HepG2 (cell line): ENCODE measurements at regions not wholly inside any gene's neighbourhood (a gene's known extent, or its start where the extent isn't known, plus 50 kb on each side); places are given as distances from the start of the nearest gene placed in this dataset.

Source experiments
- ATAC-seq: fragments of 200-7000 bp; cut with Tn5 transposase; 3 replicates; pipeline ENCODE4 v1.9.1; 2020; ENCODE audit warnings: mild to moderate bottlenecking, moderate library complexity
- BruUV-seq: library from RNA; stranded (reverse); fragments of 400-500 nt; replicated peaks from 2 replicates; lab custom pipeline; 2021; lab: Mats Ljungman, UMichigan
- CTCF ChIA-PET: fragments of 300-600 bp; formaldehyde crosslinking; extraction: SDS; loops from one replicate; lab custom pipeline; 2021; ENCODE audit warnings: low total read pairs, inconsistent platforms, low intra/inter-chr PET ratio; lab: Yijun Ruan, JAX
- POLR2A ChIA-PET: fragments of 350-600 bp; sonication (Branson Sonifier 250); formaldehyde crosslinking; loops from one replicate; lab custom pipeline; 2020; ENCODE audit warnings: antibody characterized with exemption, inconsistent platforms; lab: Yijun Ruan, JAX
- DNase-seq: peaks from one replicate; pipeline ENCODE4 v3.0.0-alpha.2; 2015; ENCODE audit warnings: low spot score
- FAIRE-seq: peaks from 3 replicates; lab custom pipeline; 2011; peaks lifted over from hg19 to GRCh38; lab: Jason Lieb, UNC
- H2AFZ ChIP-seq: one replicate; pipeline ENCODE4 v1.6.1; 2011; ENCODE audit warnings: low read length, inconsistent platforms
- H3K27ac ChIP-seq: fragments of 300-600 bp; 3 replicates; pipeline ENCODE4 v1.8.0; 2011; ENCODE audit warnings: mixed run types, mild to moderate bottlenecking, mixed read lengths, low read length, inconsistent platforms; ENCODE audit not compliant: insufficient read depth; ENCODE audit errors: extremely low read length
- H3K27me3 ChIP-seq, 2 experiments: fragments of 200-600 bp in 1 of 2; 2 replicates in 1 of 2; 3 replicates in 1 of 2; pipeline versions ENCODE4 v1.6.0 to v1.8.0; 2011; ENCODE audit warnings: low read length in 2 of 2, mild to moderate bottlenecking in 2 of 2, moderate library complexity in 2 of 2, inconsistent platforms in 1 of 2; ENCODE audit not compliant: insufficient read depth in 2 of 2, control insufficient read depth in 1 of 2
- H3K36me3 ChIP-seq, 2 experiments: fragments of 200-600 bp in 1 of 2; replicated peaks in 1 of 2; 2 replicates in 1 of 2; 3 replicates in 1 of 2; pipeline versions ENCODE4 v1.5.1 to v1.8.0; 2011; ENCODE audit warnings: low read length in 2 of 2, inconsistent platforms in 1 of 2; ENCODE audit not compliant: insufficient read depth in 2 of 2, control insufficient read depth in 1 of 2
- H3K4me1 ChIP-seq: 2 replicates; pipeline ENCODE4 v1.5.1; 2012; ENCODE audit warnings: low read length, inconsistent platforms; ENCODE audit not compliant: insufficient read depth
- H3K4me2 ChIP-seq: 2 replicates; pipeline ENCODE4 v1.6.0; 2011; ENCODE audit warnings: low read depth, low read length, inconsistent platforms
- H3K4me3 ChIP-seq, 3 experiments: fragments of 200-600 bp in 1 of 3; sonication (generic), shearing (Covaris generic) in 1 of 3; replicated peaks in 1 of 3; 2 replicates each; pipeline ENCODE4 v1.5.1; 2011 to 2016; ENCODE audit warnings: low read length in 3 of 3, inconsistent platforms in 2 of 3, low read depth in 2 of 3, mild to moderate bottlenecking in 2 of 3, control low read depth in 1 of 3, mixed read lengths in 1 of 3; ENCODE audit not compliant: insufficient read depth in 1 of 3
- H3K79me2 ChIP-seq: one replicate; pipeline ENCODE4 v1.6.1; 2011; ENCODE audit warnings: low read length, inconsistent platforms; ENCODE audit not compliant: insufficient read depth
- H3K9ac ChIP-seq: 2 replicates; pipeline ENCODE4 v1.6.0; 2011; ENCODE audit warnings: mild to moderate bottlenecking, low read depth, low read length, inconsistent platforms; ENCODE audit not compliant: insufficient read depth
- H3K9me3 ChIP-seq: 2 replicates; pipeline ENCODE4 v1.5.1; 2012; ENCODE audit warnings: mild to moderate bottlenecking, low read length
- H4K20me1 ChIP-seq: 2 replicates; pipeline ENCODE4 v1.6.0; 2011; ENCODE audit warnings: inconsistent platforms, mild to moderate bottlenecking, low read length, moderate library complexity; ENCODE audit not compliant: insufficient read depth
- GABPB1 ChIP-seq: IDR thresholded peaks from 2 replicates; pipeline ENCODE4 v1.6.1; 2016; ENCODE audit warnings: mild to moderate bottlenecking, missing genetic modification reagents, moderate library complexity, missing compliant biosample characterization
- GZF1 ChIP-seq: sonication (generic); formaldehyde crosslinking; IDR thresholded peaks from 2 replicates; pipeline ENCODE4 v1.5.1; 2020; ENCODE audit warnings: mild to moderate bottlenecking, missing genetic modification reagents
- KDM1A ChIP-seq: IDR thresholded peaks from 2 replicates; pipeline ENCODE4 v1.6.1; 2016; ENCODE audit warnings: missing compliant biosample characterization
- MTA3 ChIP-seq: sonication (generic); formaldehyde crosslinking; IDR thresholded peaks from 2 replicates; pipeline ENCODE4 v1.4.0; 2020; ENCODE audit warnings: missing genetic modification reagents
- NR0B2 ChIP-seq: sonication (generic); formaldehyde crosslinking; IDR thresholded peaks from 2 replicates; pipeline ENCODE4 v1.4.0; 2020; ENCODE audit warnings: mild to moderate bottlenecking, missing genetic modification reagents
- ONECUT2 ChIP-seq: sonication (generic); formaldehyde crosslinking; IDR thresholded peaks from 2 replicates; pipeline ENCODE4 v1.4.0; 2020; ENCODE audit warnings: missing genetic modification reagents
- PHF5A ChIP-seq: IDR thresholded peaks from one replicate; pipeline ENCODE4 v1.6.1; 2018; ENCODE audit warnings: low read depth, missing genetic modification reagents; ENCODE audit not compliant: unreplicated experiment
- SIX4 ChIP-seq: sonication (generic); formaldehyde crosslinking; IDR thresholded peaks from 2 replicates; pipeline ENCODE4 v1.4.0; 2020; ENCODE audit warnings: missing genetic modification reagents
- SYNCRIP ChIP-seq: fragments of 200-400 bp; formaldehyde crosslinking; IDR thresholded peaks from 2 replicates; pipeline ENCODE4 v1.6.1; 2018; ENCODE audit warnings: mild to moderate bottlenecking, low read depth, low read length; ENCODE audit not compliant: insufficient read depth
- THAP8 ChIP-seq: sonication (generic); formaldehyde crosslinking; IDR thresholded peaks from 2 replicates; pipeline ENCODE4 v1.5.1; 2020; ENCODE audit warnings: missing genetic modification reagents, mild to moderate bottlenecking, borderline replicate concordance
- ZBTB7A ChIP-seq: sonication (generic); formaldehyde crosslinking; IDR thresholded peaks from 2 replicates; pipeline ENCODE4 v1.8.0; 2022; ENCODE audit warnings: mild to moderate bottlenecking, missing genetic modification reagents
- ZFP36L1 ChIP-seq: sonication (generic); formaldehyde crosslinking; IDR thresholded peaks from 2 replicates; pipeline ENCODE4 v1.8.0; 2022; ENCODE audit warnings: mild to moderate bottlenecking, missing genetic modification reagents, moderate library complexity
- ZNF414 ChIP-seq: sonication (generic); formaldehyde crosslinking; IDR thresholded peaks from 2 replicates; pipeline ENCODE4 v1.5.0; 2020; ENCODE audit warnings: missing genetic modification reagents
- ZNF761 ChIP-seq: sonication (generic); formaldehyde crosslinking; conservative IDR thresholded peaks from 2 replicates; pipeline ENCODE4 v1.4.0; 2020; ENCODE audit warnings: mild to moderate bottlenecking, missing genetic modification reagents
- ZNF780A ChIP-seq: sonication (generic); formaldehyde crosslinking; IDR thresholded peaks from 2 replicates; pipeline ENCODE4 v1.8.0; 2022; ENCODE audit warnings: mild to moderate bottlenecking, missing genetic modification reagents, moderate library complexity
- WGBS: methylation state at CpG from one replicate; pipeline ENCODE4 v1.1.6; 2017; ENCODE audit warnings: low lambda C conversion rate; 5-methylcytosine and 5-hydroxymethylcytosine counted together
- in situ Hi-C: cut with HindIII; loops from 2 replicates; pipeline ENCODE4 v1.10.0; 2017; ENCODE audit warnings: low pct_unique_long_range_greater_than_20kb; ENCODE audit not compliant: extremely low pct_ligation_motif_present
- intact Hi-C: fragments of 100-400 bp; cut with micrococcal nuclease; formaldehyde crosslinking; loops from one replicate; pipeline ENCODE4 v1.10.0; 2022; ENCODE audit not compliant: unreplicated experiment

DNA sequence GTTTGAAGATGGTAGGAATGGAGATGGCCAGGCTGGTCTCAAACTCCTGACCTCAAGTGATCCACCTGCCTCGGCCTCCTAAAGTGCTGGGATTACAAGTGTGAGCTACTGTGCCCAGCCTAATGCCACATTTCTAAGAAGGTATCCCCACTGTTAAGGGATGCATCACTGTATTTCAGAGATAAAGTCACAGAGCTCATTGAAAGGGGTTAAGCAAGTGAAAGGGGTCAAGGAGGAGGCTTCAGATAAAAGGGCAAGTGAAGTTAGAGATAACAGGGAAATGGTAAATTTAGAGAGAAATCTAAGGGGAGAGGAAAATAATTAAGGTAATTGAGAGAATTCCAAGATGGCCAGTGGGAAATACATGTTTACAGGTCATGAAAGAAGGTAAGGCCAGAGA lies 93.0 kb upstream of the SP4 start:
- no peaks in the 10 kb centered on the region for H3K4me1 ChIP-seq
- FAIRE-seq: no peak
- no peak for TF ChIP-seq PHF5A (CRISPR knock-in tag)
- TF ChIP-seq ONECUT2 (CRISPR knock-in tag): no peak
- no peaks in the 10 kb centered on the region for H3K9me3 ChIP-seq
- no peak overlapping the region for H3K4me3 ChIP-seq
- H4K20me1 ChIP-seq: no peaks in the 10 kb centered on the region
- H2AFZ ChIP-seq: no peak overlapping the region
- ATAC-seq: no peak
- no peak for DNase-seq
- H3K27ac ChIP-seq: no peak overlapping the region
- H3K27me3 ChIP-seq: no peaks in the 10 kb centered on the region
- no peak overlapping the region for H3K4me2 ChIP-seq
- POLR2A ChIA-PET: no interaction called here
- no TSS peak for BruUV-seq
- CTCF ChIA-PET: no interaction called here
- intact Hi-C loops: no loop called here
- H3K79me2 ChIP-seq: no peaks in the 10 kb centered on the region
- no peaks in the 10 kb centered on the region for H3K36me3 ChIP-seq
- WGBS: 0% methylated on average over 1 of the region's 1 CpG
- H3K9ac ChIP-seq: no peak overlapping the region
- in situ Hi-C loops: no loop called here

DNA sequence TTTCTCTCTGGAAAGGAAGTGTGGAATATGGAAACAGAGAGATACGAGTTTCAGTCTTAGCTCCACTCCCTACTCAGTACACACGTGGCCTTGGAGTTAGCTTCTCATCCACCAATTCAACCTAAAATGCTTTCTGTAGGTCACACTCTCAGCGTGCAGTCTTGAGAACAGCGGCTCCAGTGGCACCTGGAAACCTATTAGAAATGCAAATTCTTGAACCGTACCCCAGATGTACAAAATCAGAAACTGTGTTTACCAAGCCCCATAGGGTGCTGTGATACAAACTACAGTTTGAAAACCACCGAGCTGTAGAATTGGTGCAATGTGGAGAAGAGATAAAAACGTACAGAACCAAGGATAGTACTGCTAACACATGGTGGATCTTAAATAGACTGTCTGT lies 91.1 kb upstream of the SP4 start:
- no TSS peak for BruUV-seq
- WGBS: 7% methylated on average over 7 of the region's 7 CpGs
- no peak for FAIRE-seq

More for the DNA sequence above, 91.1 kb upstream of the SP4 start:
- Histone ChIP-seq H3K9ac (no peak overlapping the region), H3K4me1 (no peaks in the 10 kb centered on the region), H2AFZ (no peak overlapping the region), H3K27ac (no peak overlapping the region), H3K4me2 (no peak overlapping the region), H3K9me3 (no peaks in the 10 kb centered on the region), H3K79me2 (no peaks in the 10 kb centered on the region), H4K20me1 (no peaks in the 10 kb centered on the region), H3K36me3 (no peaks in the 10 kb centered on the region), H3K27me3 (no peaks in the 10 kb centered on the region), H3K4me3 (no peak overlapping the region)
- ATAC-seq: no peak
- intact Hi-C loops (no loop called here), in situ Hi-C loops (no loop called here)
- TF ChIP-seq MTA3 (CRISPR knock-in tag): no peak
- no peak for TF ChIP-seq SYNCRIP
- TF ChIP-seq ZNF780A (CRISPR knock-in tag): no peak
- no peak for TF ChIP-seq ZNF761 (CRISPR knock-in tag)
- no peak for TF ChIP-seq NR0B2 (CRISPR knock-in tag)
- no peak for TF ChIP-seq ZBTB7A (CRISPR knock-in tag)
- no peak for TF ChIP-seq SIX4 (CRISPR knock-in tag)
- TF ChIP-seq THAP8 (CRISPR knock-in tag): no peak
- TF ChIP-seq GABPB1 (CRISPR knock-in tag): no peak
- no peak for TF ChIP-seq ZNF414 (CRISPR knock-in tag)
- no peak for TF ChIP-seq GZF1 (CRISPR knock-in tag)
- TF ChIP-seq KDM1A (CRISPR knock-in tag): no peak
- TF ChIP-seq ZFP36L1: no peak
- no peak for DNase-seq
- ChIA-PET POLR2A (no interaction called here), CTCF (no interaction called here)
